ENCODE measurements at regions not wholly inside any gene's neighbourhood (a gene's known extent, or its start where the extent isn't known, plus 50 kb on each side); places are given as distances from the start of the nearest gene placed in this dataset.
"Not testable (repeated sequence)": the region's sequence is repeated elsewhere in the genome, so short reads cannot be mapped to it uniquely, and the experiment has no call there.

- DNase-seq = no peak
- Histone ChIP-seq H3K36me3 (no peaks in the 10 kb centered on the region), H3K27me3 (no peaks in the 10 kb centered on the region), H3K27ac (no peak overlapping the region), H3K9me3 (replicated peaks) (no peaks in the 10 kb centered on the region), H3K4me1 (no peaks in the 10 kb centered on the region), H3K4me3 (no peak overlapping the region)
Measured at GRCh38 chrX:143298663-143299241, 218.5 kb downstream of the SPANXN3 start.

- Histone ChIP-seq H3K36me3 (no peaks in the 10 kb centered on the region), H3K4me1 (no peaks in the 10 kb centered on the region), H3K27ac (no peak overlapping the region), H3K27me3 (no peaks in the 10 kb centered on the region), H3K9me3 (replicated peaks) (no peaks in the 10 kb centered on the region), H3K4me3 (no peak overlapping the region)
- peak in 1 of 2 experiments; percentile 0 for DNase-seq
Measured at GRCh38 chrX:143296521-143296920, 220.8 kb downstream of the SPANXN3 start.

GRCh38 chrX:143287236-143287635 is 230.0 kb downstream of the SPANXN3 start:
- Histone ChIP-seq H3K4me3 (no peak overlapping the region), H3K27me3 (no peaks in the 10 kb centered on the region), H3K9me3 (replicated peaks) (no peaks in the 10 kb centered on the region), H3K36me3 (no peaks in the 10 kb centered on the region), H3K27ac (no peak overlapping the region), H3K4me1 (no peaks in the 10 kb centered on the region)
- no peak for DNase-seq

- Histone ChIP-seq H3K4me3 (no peak overlapping the region), H3K36me3 (no peaks in the 10 kb centered on the region), H3K27me3 (no peaks in the 10 kb centered on the region), H3K4me1 (no peaks in the 10 kb centered on the region), H3K9me3 (replicated peaks) (no peaks in the 10 kb centered on the region), H3K27ac (no peak overlapping the region)
- peak in 1 of 2 experiments; percentile 0 for DNase-seq
Measured at GRCh38 chrX:143270317-143270716, 244.6 kb downstream of the SPANXN4 start.

GRCh38 chrX:143244593-143244992 is 218.9 kb downstream of the SPANXN4 start:
- DNase-seq; H3K4me1 ChIP-seq; H3K36me3 ChIP-seq; H3K27me3 ChIP-seq; H3K9me3 ChIP-seq (replicated peaks); H3K27ac ChIP-seq; H3K4me3 ChIP-seq: not testable (repeated sequence)

GRCh38 chrX:143240658-143241057 is 214.9 kb downstream of the SPANXN4 start:
- no peak overlapping the region for H3K4me3 ChIP-seq
- H3K9me3 ChIP-seq (replicated peaks) = no peaks in the 10 kb centered on the region
- no peaks in the 10 kb centered on the region for H3K27me3 ChIP-seq
- no peaks in the 10 kb centered on the region for H3K36me3 ChIP-seq
- no peak for DNase-seq
- H3K4me1 ChIP-seq = no peaks in the 10 kb centered on the region
- H3K27ac ChIP-seq = no peak overlapping the region

- Histone ChIP-seq H3K9me3 (replicated peaks) (no peaks in the 10 kb centered on the region), H3K36me3 (no peaks in the 10 kb centered on the region), H3K4me1 (no peaks in the 10 kb centered on the region), H3K4me3 (no peak overlapping the region), H3K27ac (no peak overlapping the region), H3K27me3 (no peaks in the 10 kb centered on the region)
- no peak for DNase-seq
Measured at GRCh38 chrX:143231492-143231891, 205.8 kb downstream of the SPANXN4 start.

- not testable (repeated sequence) for H3K9me3 ChIP-seq (replicated peaks); H3K36me3 ChIP-seq; H3K27me3 ChIP-seq; DNase-seq; H3K4me3 ChIP-seq; H3K27ac ChIP-seq; H3K4me1 ChIP-seq
Measured at GRCh38 chrX:143228600-143228999, 202.9 kb downstream of the SPANXN4 start.

GRCh38 chrX:143206966-143207365 is 181.2 kb downstream of the SPANXN4 start:
- H3K4me3 ChIP-seq = no peak overlapping the region
- no peaks in the 10 kb centered on the region for H3K9me3 ChIP-seq (replicated peaks)
- DNase-seq = no peak
- H3K4me1 ChIP-seq = no peaks in the 10 kb centered on the region
- H3K27ac ChIP-seq = no peak overlapping the region
- no peaks in the 10 kb centered on the region for H3K36me3 ChIP-seq
- no peaks in the 10 kb centered on the region for H3K27me3 ChIP-seq

GRCh38 chrX:143171703-143172102 is 146.0 kb downstream of the SPANXN4 start:
- Histone ChIP-seq H3K4me3 (no peak overlapping the region), H3K27ac (no peak overlapping the region), H3K4me1 (no peaks in the 10 kb centered on the region), H3K36me3 (no peaks in the 10 kb centered on the region), H3K9me3 (replicated peaks) (no peaks in the 10 kb centered on the region), H3K27me3 (no peaks in the 10 kb centered on the region)
- DNase-seq = no peak

GRCh38 chrX:143165778-143166177 is 140.1 kb downstream of the SPANXN4 start:
- no peaks in the 10 kb centered on the region for H3K9me3 ChIP-seq (replicated peaks)
- no peaks in the 10 kb centered on the region for H3K27me3 ChIP-seq
- H3K27ac ChIP-seq = no peak overlapping the region
- H3K4me3 ChIP-seq = no peak overlapping the region
- H3K36me3 ChIP-seq = no peaks in the 10 kb centered on the region
- H3K4me1 ChIP-seq = no peaks in the 10 kb centered on the region
- DNase-seq = no peak

- Histone ChIP-seq H3K27ac (no peak overlapping the region), H3K4me1 (no peaks in the 10 kb centered on the region), H3K27me3 (no peaks in the 10 kb centered on the region), H3K4me3 (no peak overlapping the region), H3K9me3 (replicated peaks) (no peaks in the 10 kb centered on the region), H3K36me3 (no peaks in the 10 kb centered on the region)
- no peak for DNase-seq
Measured at GRCh38 chrX:143139681-143140080, 114.0 kb downstream of the SPANXN4 start.

- no peaks in the 10 kb centered on the region for H3K27me3 ChIP-seq
Measured at GRCh38 chrX:143121477-143121876, 95.7 kb downstream of the SPANXN4 start.

GRCh38 chrX:143115466-143115865 is 89.7 kb downstream of the SPANXN4 start:
- Histone ChIP-seq H3K36me3 (no peaks in the 10 kb centered on the region), H3K27me3 (no peaks in the 10 kb centered on the region), H3K27ac (no peak overlapping the region), H3K4me3 (no peak overlapping the region), H3K4me1 (no peaks in the 10 kb centered on the region), H3K9me3 (replicated peaks) (no peaks in the 10 kb centered on the region)
- DNase-seq = no peak

More at GRCh38 chrX:143121477-143121876, 95.7 kb downstream of the SPANXN4 start:
- H3K9me3 ChIP-seq (replicated peaks) = no peaks in the 10 kb centered on the region
- H3K36me3 ChIP-seq = no peaks in the 10 kb centered on the region
- no peaks in the 10 kb centered on the region for H3K4me1 ChIP-seq
- H3K4me3 ChIP-seq = no peak overlapping the region
- no peak overlapping the region for H3K27ac ChIP-seq
- DNase-seq = peak in 1 of 2 experiments; percentile 20

- DNase-seq = no peak
Measured at GRCh38 chrX:143095816-143096215, 70.1 kb downstream of the SPANXN4 start.

GRCh38 chrX:143095321-143095720 is 69.6 kb downstream of the SPANXN4 start:
- H3K4me1 ChIP-seq = no peaks in the 10 kb centered on the region
- H3K27me3 ChIP-seq = no peaks in the 10 kb centered on the region
- H3K36me3 ChIP-seq = no peaks in the 10 kb centered on the region
- no peak for DNase-seq
- H3K4me3 ChIP-seq = no peak overlapping the region
- H3K9me3 ChIP-seq (replicated peaks) = no peaks in the 10 kb centered on the region
- H3K27ac ChIP-seq = no peak overlapping the region

More at GRCh38 chrX:143095816-143096215, 70.1 kb downstream of the SPANXN4 start:
- Histone ChIP-seq H3K4me3 (no peak overlapping the region), H3K36me3 (no peaks in the 10 kb centered on the region), H3K27me3 (no peaks in the 10 kb centered on the region), H3K4me1 (no peaks in the 10 kb centered on the region), H3K9me3 (replicated peaks) (no peaks in the 10 kb centered on the region), H3K27ac (no peak overlapping the region)

Measured in SJCRH30 (cell line).